GM19023 (cell line): ENCODE measurements at regions not wholly inside any gene's neighbourhood (a gene's known extent, or its start where the extent isn't known, plus 50 kb on each side); places are given as distances from the start of the nearest gene placed in this dataset.

ENCODE experiments used
- ATAC-seq: cut with Tn5 transposase; IDR thresholded peaks from one replicate; pipeline ENCODE4 v1.9.1; 2021; ENCODE audit warnings: mild to moderate bottlenecking, moderate library complexity; ENCODE audit not compliant: unreplicated experiment

DNA sequence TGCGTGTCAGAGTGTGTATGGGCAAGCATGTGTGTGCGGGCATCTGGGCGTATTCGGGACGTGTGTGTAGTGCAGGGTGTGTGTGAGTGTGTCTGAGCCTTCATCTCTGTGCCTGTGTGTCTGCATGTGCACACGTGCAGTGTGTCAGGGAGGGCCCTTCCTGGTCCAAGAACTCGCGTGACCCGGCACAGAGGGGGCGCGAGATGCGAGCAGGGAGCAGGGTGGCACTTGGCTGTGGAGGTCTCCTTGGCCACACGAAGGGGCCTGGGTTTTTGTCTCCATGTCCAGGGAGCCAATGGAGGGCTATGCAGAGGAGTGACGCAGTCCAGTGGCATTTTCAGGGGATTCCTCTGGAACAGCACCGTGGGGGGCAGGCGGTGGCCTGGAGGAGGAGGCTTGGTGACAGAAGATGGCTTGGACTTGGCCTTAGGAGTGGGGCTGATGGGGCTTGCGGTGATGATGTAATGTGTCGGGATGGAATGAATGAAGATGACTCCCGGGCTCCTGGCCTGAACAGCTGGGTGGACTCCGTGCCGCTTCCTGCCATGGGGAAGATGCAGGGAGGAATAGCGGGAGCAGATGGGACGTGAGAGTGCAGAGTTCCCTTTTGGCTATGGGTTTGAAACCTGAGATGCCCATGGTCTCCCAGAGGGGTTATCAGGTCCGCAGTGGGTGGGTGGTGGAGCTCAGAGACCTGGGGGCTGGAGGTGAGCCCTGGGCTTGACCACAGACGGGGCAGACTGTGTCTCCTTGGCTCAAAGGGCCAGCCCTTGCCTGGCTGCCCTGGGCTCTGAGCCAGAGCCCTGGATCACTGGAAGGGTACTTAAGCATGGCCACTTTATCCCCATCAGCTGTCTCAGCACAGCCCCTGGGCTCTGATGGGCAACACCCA, 208.3 kb downstream of the PHETA1 start:
- no peak for ATAC-seq

DNA sequence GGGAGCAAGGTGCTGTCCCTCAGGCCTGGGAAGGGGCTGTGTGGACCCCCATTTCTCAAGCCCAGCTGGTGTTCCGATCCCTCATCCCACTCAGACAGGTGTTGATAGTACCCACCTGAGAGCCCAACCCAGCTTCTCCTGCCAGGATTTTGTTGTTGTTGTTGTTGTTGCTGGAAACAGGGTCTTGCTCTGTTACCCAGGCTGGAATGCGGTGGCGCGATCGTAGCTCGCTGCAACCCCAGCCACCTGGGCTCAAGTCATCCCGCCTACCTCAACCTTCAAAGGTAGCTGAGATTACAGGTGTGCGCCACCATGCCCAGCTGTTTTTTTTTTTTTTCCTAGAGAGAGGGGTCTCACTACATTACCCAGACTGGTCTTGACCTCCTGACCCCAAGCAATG, 209.9 kb downstream of the PHETA1 start:
- ATAC-seq = no peak

DNA sequence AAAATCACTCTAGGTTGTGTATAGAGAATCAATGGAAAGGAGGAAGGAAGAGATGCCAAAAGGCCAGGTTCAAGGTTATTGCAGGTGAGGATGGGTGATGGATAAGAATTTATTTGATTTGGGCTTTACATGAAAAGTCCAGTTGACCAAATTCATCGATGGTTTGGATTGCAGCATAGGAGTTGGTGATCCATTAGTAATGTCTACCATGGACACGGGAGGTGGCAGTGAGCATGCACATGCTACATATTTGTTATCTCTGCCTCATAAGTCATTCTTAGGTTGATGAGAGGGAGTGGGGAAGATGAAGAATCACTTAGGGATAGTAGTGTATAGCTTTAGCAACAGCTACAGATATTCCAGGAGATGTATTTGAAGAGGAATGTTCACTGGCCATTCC, 211.4 kb downstream of the PHETA1 start:
- ATAC-seq = no peak

DNA sequence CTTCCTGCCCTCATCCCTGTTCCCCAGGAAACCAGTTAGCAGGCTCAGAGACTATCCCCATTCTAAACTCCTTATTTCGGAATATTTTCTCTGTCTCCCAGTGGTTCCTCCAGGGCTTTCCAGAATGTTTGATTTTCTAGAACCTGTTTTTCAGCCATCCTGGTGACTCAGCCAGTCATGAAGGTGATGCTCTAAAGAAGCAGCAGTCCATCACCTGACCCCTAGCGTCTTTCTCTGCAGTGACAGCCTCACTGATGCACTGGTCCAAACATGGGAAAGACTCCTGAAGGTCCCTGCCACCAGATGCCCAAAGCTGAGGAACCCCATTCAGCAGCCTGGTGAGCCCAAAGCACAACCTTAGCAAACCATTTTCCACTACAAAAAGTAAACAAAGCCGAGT, 212.6 kb downstream of the PHETA1 start:
- ATAC-seq = no peak

DNA sequence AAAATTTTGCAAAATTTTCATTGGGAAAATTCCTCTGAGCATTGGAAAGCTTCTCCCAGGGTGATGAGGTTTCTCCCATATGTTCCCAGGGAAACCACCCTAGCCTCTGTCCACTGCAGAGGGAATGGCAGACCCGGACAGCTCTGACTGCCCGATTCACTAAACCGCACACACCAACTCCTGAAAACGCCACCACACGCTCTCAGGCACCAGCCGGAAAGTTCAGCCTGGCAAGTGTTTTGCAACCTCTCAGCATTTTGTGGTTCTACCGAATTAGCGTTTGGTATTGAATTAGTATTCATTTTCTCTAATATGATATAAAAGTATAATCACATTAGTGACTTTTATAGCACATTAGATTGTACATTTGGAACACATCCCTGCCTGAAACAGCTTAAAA, 213.4 kb downstream of the PHETA1 start:
- no peak for ATAC-seq

DNA sequence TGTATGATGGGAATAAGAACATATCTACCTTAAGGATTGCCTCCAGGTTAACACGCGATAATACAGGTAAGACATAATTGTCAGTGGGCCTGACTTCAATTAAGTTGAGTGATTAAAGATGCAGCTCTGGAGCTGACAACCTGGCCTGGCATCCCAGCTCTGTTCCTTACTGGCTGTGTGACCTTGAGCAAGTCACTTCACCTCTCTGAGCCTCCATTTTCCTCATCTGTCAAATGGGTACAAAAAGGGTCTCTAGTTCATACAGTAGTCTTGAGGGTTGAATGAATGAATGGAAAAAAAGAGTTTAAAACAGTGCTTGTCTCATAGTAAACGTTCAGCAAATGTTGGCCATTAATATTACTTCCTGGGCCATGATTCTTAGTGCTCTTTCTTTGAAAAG, 213.9 kb downstream of the PHETA1 start:
- ATAC-seq = no peak

DNA sequence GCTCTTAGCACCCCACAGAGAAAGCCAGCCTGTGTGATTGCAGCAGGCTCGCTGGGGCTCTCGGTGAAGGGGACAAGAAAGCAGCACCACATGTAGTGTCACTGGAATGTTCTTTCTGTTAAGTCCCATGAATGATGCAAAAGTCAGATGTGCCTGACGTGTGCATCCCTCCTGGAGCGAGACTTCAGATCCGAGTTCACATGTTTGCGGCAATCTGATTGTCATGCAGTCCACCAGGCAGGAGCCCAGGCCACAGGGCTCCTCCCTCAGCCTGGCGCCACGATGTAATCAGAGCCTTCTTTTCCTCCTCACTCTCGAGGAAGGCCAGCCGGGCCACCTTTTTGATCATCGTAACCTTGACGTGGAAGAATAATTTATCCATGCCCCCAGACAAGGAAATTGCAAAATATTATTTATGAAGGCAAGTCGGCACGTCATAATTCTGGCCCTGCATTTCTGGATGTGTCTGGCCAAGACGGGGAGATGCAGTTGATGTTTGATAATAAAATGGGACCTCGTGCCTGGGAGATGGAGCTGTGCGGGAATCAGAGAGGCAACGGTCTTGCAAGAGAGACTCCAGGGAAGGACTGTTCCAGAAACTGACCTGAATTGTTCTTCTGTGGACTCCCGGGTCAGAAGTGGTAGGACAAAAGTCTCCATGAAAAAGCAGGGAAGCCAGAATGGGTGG, 214.6 kb downstream of the PHETA1 start:
- ATAC-seq = no peak

DNA sequence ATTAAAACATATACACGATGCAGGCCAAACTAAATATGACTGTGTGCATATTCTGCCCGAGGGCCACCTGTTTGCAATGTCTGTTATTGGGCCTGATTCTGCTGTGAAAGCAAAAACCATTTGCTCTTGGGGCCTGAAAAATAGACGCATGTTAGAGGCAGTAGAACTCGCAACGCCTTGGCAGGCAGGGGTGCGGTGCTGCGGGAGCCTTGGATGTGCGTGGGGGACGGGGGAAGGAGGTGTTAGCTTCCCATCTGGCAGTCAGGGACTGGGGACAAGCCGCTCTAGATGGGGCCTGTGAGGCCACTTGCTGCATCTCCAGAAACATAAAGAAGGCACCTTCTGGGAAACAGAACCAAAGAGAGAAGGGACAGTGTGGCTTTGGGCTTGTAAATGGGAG, 216.3 kb downstream of the PHETA1 start:
- no peak for ATAC-seq

DNA sequence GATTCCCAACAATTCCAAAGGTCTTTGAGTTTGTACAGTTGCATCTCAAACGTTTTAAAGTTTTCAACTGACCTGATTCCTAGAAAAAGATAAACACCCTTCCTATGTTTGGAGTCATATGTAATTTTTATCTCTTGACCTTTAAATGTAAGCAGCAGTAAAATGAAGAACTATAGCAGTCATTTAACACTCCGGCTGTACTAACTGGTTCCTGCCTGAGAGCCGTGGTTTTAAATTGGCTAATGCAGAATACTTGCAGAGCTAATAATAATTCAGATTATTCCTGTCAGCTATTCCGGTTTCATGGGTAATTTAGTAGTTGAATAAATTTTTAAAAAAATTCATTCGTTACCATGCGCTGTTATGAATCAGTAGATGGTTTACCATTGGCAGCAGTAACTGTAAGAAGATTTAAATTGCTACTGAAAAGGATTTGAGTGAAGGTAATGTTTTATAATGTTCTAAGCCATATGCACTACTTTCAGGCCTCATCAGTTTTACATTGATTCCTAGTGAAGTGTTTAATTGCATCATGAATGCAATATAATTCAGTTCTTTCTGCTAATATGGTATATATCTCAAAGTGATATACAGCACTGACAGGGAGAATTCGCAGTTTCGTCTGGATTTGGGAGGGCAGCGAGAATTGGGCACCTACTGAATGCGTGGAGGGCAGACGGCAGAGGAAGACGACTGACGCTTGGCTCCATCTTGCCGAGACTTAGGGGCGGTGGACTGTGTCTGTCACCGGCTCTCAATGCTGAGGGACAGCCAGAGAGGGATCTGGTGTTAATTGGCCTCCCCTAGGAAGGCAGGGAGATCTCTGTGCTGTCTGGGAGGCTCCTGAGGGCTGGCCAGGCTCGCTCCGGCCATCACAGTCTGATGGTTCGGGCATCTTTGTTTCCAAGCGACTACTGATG, 217.7 kb downstream of the PHETA1 start:
- ATAC-seq = no peak

DNA sequence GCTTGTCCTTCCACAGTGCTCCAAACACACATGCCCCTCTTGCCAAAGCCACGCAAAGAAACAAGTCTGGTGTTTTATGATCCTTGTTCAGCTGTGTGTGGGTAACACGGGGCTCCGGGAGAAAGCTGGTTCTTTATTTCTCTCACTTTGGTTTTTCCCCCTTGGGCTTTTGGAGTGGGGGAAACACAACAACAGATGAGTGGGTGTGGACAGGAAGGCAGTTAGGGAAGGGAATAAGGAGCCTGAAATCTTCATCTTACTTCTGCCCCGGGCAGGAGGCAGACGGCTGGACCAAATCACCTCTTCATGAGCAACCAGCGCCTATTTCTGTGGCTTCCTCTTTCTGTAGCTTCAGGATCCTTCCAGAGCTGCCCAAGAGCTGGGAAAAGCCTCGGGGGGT, 218.5 kb downstream of the PHETA1 start:
- no peak for ATAC-seq

DNA sequence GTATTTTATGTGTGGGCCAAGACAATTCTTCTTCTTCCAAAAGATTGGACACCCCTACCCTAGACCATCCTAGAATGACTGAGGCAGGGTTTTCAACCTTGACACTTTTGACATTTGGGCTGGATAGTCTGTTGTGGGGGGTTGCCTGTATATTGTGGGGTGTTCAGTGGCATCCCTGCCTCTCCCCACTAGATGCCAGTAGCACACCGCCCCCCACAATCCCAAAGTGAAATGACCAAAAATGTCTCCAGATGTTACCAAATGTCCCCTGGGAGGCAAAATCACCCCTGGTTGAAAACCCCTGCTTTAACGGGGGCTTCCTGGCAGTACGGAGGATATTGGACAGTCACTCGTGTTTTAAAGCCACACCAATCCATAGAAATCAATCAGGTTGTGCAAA, 219.6 kb downstream of the PHETA1 start:
- no peak for ATAC-seq

DNA sequence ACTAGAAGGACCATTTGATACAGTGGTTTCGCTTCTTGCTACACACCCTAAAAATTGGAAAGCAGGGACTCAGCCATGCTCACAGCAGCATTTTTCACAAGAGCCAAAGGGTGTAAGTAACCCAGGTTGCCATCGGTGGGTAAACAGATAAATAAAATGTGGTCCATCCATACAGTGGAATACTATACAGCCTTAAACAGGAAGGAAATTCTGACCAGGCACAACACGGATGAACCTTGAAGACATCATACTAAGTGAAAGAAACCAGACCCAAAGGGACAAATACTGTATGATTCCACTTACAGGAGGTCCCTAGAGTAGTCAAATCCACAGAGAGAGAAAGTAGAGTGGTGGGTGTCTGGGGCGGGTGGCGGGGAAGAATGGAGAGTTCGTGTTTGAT, 220.9 kb downstream of the PHETA1 start:
- no peak for ATAC-seq

DNA sequence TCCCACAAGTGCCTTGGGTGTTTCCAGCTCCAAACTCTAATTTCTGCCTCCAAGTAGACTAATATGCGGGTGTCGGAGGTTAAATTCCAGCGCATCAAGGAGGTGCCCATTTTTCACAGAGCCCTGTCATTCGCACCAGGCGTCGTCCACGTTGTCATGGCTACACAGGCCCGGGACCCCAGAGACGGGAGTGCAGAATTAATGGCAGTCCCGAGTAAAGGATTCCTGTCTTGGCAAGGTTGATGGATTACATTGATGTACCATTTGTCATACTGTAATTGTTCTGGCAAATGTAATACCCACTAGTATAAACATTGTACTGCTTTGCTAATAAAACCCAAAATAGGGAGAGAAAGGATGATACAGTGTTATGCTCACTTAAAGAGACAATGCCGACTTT, 222.9 kb upstream of the MYL2 start:
- ATAC-seq = no peak

DNA sequence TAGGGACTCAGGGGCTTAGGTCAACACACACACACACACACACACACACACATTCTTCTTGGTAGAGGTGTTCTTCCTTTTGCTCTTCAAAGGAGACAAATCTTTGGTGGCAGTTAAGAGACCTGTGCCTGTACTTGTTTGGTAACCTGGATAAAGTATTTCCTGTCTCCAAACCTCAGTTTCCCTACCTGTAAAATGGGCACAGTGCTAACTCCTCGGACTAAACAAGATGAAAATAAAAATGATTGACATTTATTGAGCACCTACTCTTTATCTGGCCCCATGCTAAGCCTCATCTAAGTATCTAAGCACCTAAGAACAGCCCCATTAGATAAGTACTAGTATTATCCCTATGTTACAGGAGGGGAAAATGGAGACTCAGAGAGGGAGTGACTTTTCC, 220.8 kb upstream of the MYL2 start:
- no peak for ATAC-seq

DNA sequence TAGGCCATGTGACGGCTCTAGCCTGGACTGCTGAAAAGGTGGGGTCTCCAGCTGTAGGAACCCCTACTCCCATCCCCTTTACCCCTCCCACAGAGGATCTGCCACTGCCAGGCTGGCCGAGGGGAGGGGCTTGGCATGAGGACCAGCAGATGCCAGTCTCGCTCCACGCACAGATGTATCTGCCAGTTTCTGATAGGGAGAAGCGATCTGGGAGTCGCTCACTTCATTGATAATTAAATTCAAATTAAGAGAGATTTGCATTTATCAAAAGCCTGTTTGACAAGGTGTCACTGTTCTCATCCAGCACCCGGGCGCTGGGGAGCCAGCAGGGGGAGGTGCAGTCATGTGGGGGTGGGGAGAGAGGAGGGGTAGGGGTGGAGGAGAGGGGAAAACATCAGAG, 217.6 kb upstream of the MYL2 start:
- ATAC-seq = no peak

DNA sequence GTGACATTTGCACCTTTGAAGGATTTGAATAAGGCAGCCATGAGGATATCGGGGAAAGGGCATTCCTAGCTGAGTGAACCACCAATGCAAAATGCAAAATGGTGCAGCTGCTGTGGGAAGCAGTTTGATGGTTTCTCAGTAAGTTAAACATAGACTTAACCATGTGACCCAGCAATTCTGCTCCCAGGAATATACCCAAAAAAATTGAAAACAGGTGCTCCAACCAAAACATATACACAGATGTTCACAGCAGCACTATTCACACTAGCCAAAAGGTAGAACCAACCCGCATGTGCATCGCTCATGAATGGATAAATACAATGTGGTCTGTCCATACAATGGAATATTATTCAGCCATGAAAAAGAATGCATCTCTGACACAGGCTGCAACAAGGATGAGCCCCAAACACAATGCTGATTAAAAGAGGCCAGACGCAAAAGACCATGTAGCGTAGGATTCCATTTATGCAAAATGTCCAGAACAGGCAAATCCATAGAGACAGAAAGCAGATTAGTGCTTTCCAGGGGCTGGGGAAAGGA, 215.0 kb upstream of the MYL2 start:
- no peak for ATAC-seq

DNA sequence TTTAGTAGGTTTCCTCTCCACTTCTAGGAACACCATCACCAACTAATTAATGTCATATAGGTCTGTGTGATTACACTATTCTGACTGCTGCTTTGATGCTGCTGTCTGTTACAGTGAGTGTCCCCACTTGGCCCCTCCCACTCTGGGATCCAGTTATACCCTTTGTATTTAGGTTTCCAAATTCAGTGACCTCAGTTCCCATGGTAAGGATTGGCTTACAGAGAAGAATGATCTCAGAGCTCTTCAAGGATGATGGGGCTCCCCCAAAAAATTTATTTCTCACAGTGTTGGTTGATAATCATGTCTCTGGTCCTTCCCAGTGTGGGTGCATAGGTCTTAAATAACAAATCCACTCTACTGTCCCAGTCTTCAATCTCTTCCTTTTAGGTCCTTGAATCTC, 210.0 kb upstream of the MYL2 start:
- ATAC-seq = no peak

DNA sequence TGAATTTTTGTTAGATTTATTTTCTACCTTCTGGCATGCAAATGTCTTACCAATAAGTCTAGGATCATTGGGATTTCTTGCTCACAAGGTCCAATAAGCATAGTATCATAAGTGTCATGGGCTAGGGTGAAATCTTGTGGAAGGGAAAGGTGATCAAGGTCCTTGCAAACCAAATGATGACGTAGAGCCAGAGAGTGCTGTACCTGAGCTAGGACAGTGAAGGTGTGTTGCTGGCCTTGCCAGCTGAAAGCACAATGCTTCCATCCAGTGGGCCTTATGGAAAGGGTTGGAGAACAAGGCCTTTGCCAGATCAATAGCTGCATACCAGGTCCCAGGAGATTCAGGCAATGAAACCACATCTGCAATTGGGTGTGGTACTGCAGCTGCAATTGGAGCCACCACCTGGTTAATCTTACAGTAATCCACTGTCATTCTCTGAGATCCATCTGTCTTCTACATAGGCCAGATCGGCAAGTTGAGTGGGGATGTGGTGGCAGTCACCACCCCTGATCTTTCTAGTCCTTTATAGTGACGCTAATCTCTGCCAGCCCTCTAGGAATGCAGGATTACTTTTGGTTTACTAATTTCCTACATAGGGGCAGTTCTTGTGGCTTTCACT, 208.9 kb upstream of the MYL2 start:
- no peak for ATAC-seq

DNA sequence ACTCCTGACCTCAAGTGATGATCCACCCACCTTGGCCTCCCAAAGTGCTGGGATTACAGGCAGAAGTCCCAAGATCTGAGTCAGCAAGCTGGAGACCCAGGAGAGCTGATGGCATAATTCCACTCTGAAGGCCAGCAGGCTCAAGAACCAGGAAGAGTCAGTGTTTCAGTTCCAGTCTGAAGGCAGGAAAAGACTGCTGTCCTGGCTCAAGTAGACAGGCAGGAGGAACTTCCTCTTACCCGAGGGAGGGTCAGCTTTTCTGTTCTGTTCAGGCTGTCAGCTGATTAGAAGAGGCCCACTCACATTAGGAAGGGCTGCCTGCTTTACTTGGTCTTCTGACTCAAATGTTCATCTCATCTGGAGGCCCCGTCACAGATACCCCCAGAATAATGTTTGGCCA, 206.0 kb upstream of the MYL2 start:
- no peak for ATAC-seq

DNA sequence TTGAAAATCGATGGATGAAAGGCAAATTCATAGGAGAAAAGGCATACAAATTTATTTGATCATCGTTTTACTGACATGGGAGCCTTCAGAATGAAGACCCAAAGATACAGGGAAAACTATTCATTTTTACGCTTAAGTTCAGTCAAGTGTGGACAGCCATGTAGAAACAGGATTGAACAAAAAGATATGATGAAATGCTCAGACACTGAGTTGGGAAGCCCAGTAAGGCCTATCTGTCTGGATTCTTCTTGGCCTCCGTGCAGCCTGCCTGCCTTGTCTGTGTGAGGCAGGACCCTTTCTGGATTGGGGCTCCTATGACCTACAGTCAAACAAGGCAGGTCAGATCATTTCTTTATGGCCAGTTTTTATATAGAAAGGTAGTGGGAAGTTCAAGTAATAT, 203.8 kb upstream of the MYL2 start:
- ATAC-seq = no peak

DNA sequence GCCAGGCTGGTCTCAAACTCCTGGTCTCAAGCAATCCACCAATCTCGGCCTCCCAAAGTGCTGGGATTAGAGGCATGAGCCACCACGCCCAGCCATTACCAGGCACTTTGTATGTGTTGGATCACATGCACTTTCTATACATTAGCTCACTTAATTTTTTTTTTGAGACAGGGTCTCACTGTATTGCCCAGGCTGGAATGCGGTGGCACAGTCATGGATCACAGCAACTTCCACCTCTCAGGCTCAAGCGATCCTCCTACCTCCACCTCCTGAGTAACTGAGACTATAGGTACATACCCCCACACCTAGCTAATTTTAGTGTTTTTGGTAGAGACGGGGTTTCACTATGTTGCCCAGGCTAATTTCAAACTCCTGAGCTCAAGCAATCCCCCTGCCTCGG, 203.0 kb upstream of the MYL2 start:
- no peak for ATAC-seq
